ENCODE measurements at regions not wholly inside any gene's neighbourhood (a gene's known extent, or its start where the extent isn't known, plus 50 kb on each side); places are given as distances from the start of the nearest gene placed in this dataset.

- Histone ChIP-seq H4K20me1 (ENCODE audit: insufficient read depth, low read length) (no peaks in the 10 kb centered on the region), H3K4me2 (ENCODE audit: low read length) (no peak overlapping the region), H3K27ac (ENCODE audit: low read depth, low read length, poor library complexity, severe bottlenecking) (no peak overlapping the region), H3K4me3 (ENCODE audit: low read depth, low read length, poor library complexity, severe bottlenecking) (no peak overlapping the region), H3K9me2 (ENCODE audit: insufficient read depth, low read length) (no peaks in the 10 kb centered on the region), H3K9me3 (ENCODE audit: low read length) (no peaks in the 10 kb centered on the region), H3K79me2 (ENCODE audit: insufficient read depth, low read depth, low read length) (no peaks in the 10 kb centered on the region), H3K4me1 (ENCODE audit: insufficient read depth, low read length, poor library complexity, severe bottlenecking) (no peaks in the 10 kb centered on the region), H3K36me3 (ENCODE audit: insufficient read depth, low read length) (no peaks in the 10 kb centered on the region), H2AFZ (ENCODE audit: low read length) (no peak overlapping the region)
- TF ChIP-seq CTCF (conservative IDR thresholded peaks at IDR 0.05; ENCODE audit: low read length) = no peak
- intact Hi-C loops (cut with micrococcal nuclease; ENCODE audit: unreplicated experiment) = no loop called here
- DNase-seq (ENCODE audit: low spot score) = no peak
- BruUV-seq (replicated peaks) = no TSS peak
- POLR2A ChIA-PET = interaction anchor here (0.8 kb wide), 1 partner anchor 30 kb away, joined by 3 read pairs; no protein-coding TSS in a partner anchor
- CTCF ChIA-PET (ENCODE audit: unreplicated experiment) = no interaction called here
These were observed 96.9 kb upstream of the ZNF236 start for GRCh38 chr18:76725445-76725844.

GRCh38 chr18:76722224-76723061 is 99.9 kb upstream of the ZNF236 start:
- intact Hi-C loops (cut with micrococcal nuclease; ENCODE audit: unreplicated experiment) = no loop called here
- H3K4me3 ChIP-seq (ENCODE audit: low read depth, low read length, poor library complexity, severe bottlenecking) = no peak overlapping the region
- no peaks in the 10 kb centered on the region for H3K9me2 ChIP-seq (ENCODE audit: insufficient read depth, low read length)
- H3K9me3 ChIP-seq (ENCODE audit: low read length) = no peaks in the 10 kb centered on the region
- no TSS peak for BruUV-seq (replicated peaks)
- H3K79me2 ChIP-seq (ENCODE audit: insufficient read depth, low read depth, low read length) = no peaks in the 10 kb centered on the region
- ChIA-PET POLR2A (no interaction called here), CTCF (ENCODE audit: unreplicated experiment) (no interaction called here)
- H3K4me1 ChIP-seq (ENCODE audit: insufficient read depth, low read length, poor library complexity, severe bottlenecking) = no peaks in the 10 kb centered on the region
- H4K20me1 ChIP-seq (ENCODE audit: insufficient read depth, low read length) = no peaks in the 10 kb centered on the region
- TF ChIP-seq CTCF (conservative IDR thresholded peaks at IDR 0.05; ENCODE audit: low read length) = no peak
- TF ChIP-seq EZH2phosphoT487 (IDR thresholded peaks at IDR 0.05; ENCODE audit: borderline replicate concordance, low read depth, low read length) = no peak
- no peaks in the 10 kb centered on the region for H3K36me3 ChIP-seq (ENCODE audit: insufficient read depth, low read length)
- no peak overlapping the region for H3K27ac ChIP-seq (ENCODE audit: low read depth, low read length, poor library complexity, severe bottlenecking)
- DNase-seq (ENCODE audit: low spot score) = no peak
- H3K4me2 ChIP-seq (ENCODE audit: low read length) = no peak overlapping the region
- H2AFZ ChIP-seq (ENCODE audit: low read length) = no peak overlapping the region

- Histone ChIP-seq H3K27ac (ENCODE audit: low read depth, low read length, poor library complexity, severe bottlenecking) (no peak overlapping the region), H3K36me3 (ENCODE audit: insufficient read depth, low read length) (no peaks in the 10 kb centered on the region), H3K4me2 (ENCODE audit: low read length) (no peak overlapping the region), H2AFZ (ENCODE audit: low read length) (no peak overlapping the region), H3K4me3 (ENCODE audit: low read depth, low read length, poor library complexity, severe bottlenecking) (no peak overlapping the region), H3K4me1 (ENCODE audit: insufficient read depth, low read length, poor library complexity, severe bottlenecking) (no peaks in the 10 kb centered on the region), H3K9me2 (ENCODE audit: insufficient read depth, low read length) (no peaks in the 10 kb centered on the region), H3K79me2 (ENCODE audit: insufficient read depth, low read depth, low read length) (no peaks in the 10 kb centered on the region), H3K9me3 (ENCODE audit: low read length) (no peaks in the 10 kb centered on the region), H4K20me1 (ENCODE audit: insufficient read depth, low read length) (no peaks in the 10 kb centered on the region)
- POLR2A ChIA-PET = no interaction called here
- no peak for TF ChIP-seq EZH2phosphoT487 (IDR thresholded peaks at IDR 0.05; ENCODE audit: borderline replicate concordance, low read depth, low read length)
- no peak for TF ChIP-seq CTCF (conservative IDR thresholded peaks at IDR 0.05; ENCODE audit: low read length)
- no TSS peak for BruUV-seq (replicated peaks)
- CTCF ChIA-PET (ENCODE audit: unreplicated experiment) = no interaction called here
- intact Hi-C loops (cut with micrococcal nuclease; ENCODE audit: unreplicated experiment) = no loop called here
- no peak for DNase-seq (ENCODE audit: low spot score)
These were observed 101.0 kb upstream of the ZNF236 start for GRCh38 chr18:76721207-76721996.

All from OCI-LY7 (cell line).